GM12878 (cell line): ENCODE measurements at regions not wholly inside any gene's neighbourhood (a gene's known extent, or its start where the extent isn't known, plus 50 kb on each side); places are given as distances from the start of the nearest gene placed in this dataset.

Source experiments
- ATAC-seq: fragments of 200-7000 bp; cut with Tn5 transposase; 3 replicates; pipeline ENCODE4 v1.9.1; 2020; ENCODE audit warnings: mild to moderate bottlenecking, moderate library complexity
- BruUV-seq: library from RNA; stranded (reverse); fragments of 400-500 nt; replicated peaks from 2 replicates; lab custom pipeline; 2021; lab: Mats Ljungman, UMichigan
- CTCF ChIA-PET: fragments of 300-600 bp; sonication (Branson Sonifier 250); formaldehyde crosslinking; extraction: SDS; loops from one replicate; lab custom pipeline; 2021; ENCODE audit warnings: inconsistent platforms; lab: Yijun Ruan, JAX
- POLR2A ChIA-PET: fragments of 350-600 bp; formaldehyde crosslinking; extraction: SDS; loops from one replicate; lab custom pipeline; 2021; ENCODE audit warnings: inconsistent platforms; lab: Charles Lee
- RAD21 ChIA-PET: fragments of 300-600 bp; sonication (Branson Sonifier 250); formaldehyde crosslinking; loops from one replicate; lab custom pipeline; 2023; ENCODE audit warnings: antibody characterized with exemption; ENCODE audit not compliant: unreplicated experiment; lab: Charles Lee
- SMC1A ChIA-PET: fragments of 300-600 bp; sonication (Branson Sonifier 250); formaldehyde crosslinking; loops from one replicate; lab custom pipeline; 2023; ENCODE audit not compliant: unreplicated experiment, uncharacterized antibody; lab: Charles Lee
- DNase-seq: peaks from one replicate; pipeline ENCODE4 v3.0.0-alpha.2; 2011; ENCODE audit warnings: low read depth, low spot score
- FAIRE-seq: peaks from 3 replicates; lab custom pipeline; 2011; peaks lifted over from hg19 to GRCh38; lab: Jason Lieb, UNC
- H2AFZ ChIP-seq: 2 replicates; pipeline ENCODE4 v1.6.0; 2011; ENCODE audit warnings: low read depth, low read length, control low read depth; ENCODE audit not compliant: control insufficient read depth
- H3K27ac ChIP-seq: 2 replicates; pipeline ENCODE4 v1.5.1; 2011; ENCODE audit warnings: control low read depth; ENCODE audit not compliant: control insufficient read depth, insufficient read depth
- H3K27me3 ChIP-seq, 2 experiments: replicated peaks in 1 of 2; 2 replicates each; pipeline versions ENCODE4 v1.6.0 to v1.6.1; 2011; ENCODE audit warnings: low read length in 1 of 2; ENCODE audit not compliant: control insufficient read depth in 2 of 2, insufficient read depth in 2 of 2
- H3K36me3 ChIP-seq, 2 experiments: 2 replicates each; pipeline ENCODE4 v1.5.1; 2011; ENCODE audit warnings: low read length in 1 of 2; ENCODE audit not compliant: control insufficient read depth in 2 of 2, insufficient read depth in 2 of 2
- H3K4me1 ChIP-seq: 2 replicates; pipeline ENCODE4 v1.6.1; 2011; ENCODE audit warnings: mild to moderate bottlenecking, low read length, moderate library complexity, mixed read lengths; ENCODE audit not compliant: control insufficient read depth, insufficient read depth
- H3K4me2 ChIP-seq: 2 replicates; pipeline ENCODE4 v1.6.0; 2011; ENCODE audit warnings: control low read depth; ENCODE audit not compliant: control insufficient read depth, insufficient read depth
- H3K4me3 ChIP-seq: fragments of 200-600 bp; sonication (generic); 2 replicates; pipeline ENCODE4 v1.5.1; 2016
- H3K79me2 ChIP-seq: 2 replicates; pipeline ENCODE4 v1.6.0; 2011; ENCODE audit warnings: low read length; ENCODE audit not compliant: control insufficient read depth, insufficient read depth
- H3K9ac ChIP-seq: 2 replicates; pipeline ENCODE4 v1.8.0; 2011; ENCODE audit warnings: low read length, control low read depth, mixed read lengths; ENCODE audit not compliant: control insufficient read depth, insufficient read depth
- H3K9me3 ChIP-seq: replicated peaks from 3 replicates; pipeline ENCODE4 v1.5.1; 2011; ENCODE audit warnings: mild to moderate bottlenecking, low read length; ENCODE audit not compliant: control insufficient read depth, insufficient read depth
- H4K20me1 ChIP-seq: 2 replicates; pipeline ENCODE4 v1.6.0; 2011; ENCODE audit not compliant: control insufficient read depth, insufficient read depth
- BMI1 ChIP-seq: fragments of 450-650 bp; IDR thresholded peaks from 2 replicates; pipeline ENCODE4 v1.6.1; 2016; ENCODE audit warnings: mild to moderate bottlenecking, moderate library complexity, borderline replicate concordance
- CHD2 ChIP-seq: IDR thresholded peaks from 2 replicates; pipeline ENCODE4 v1.6.1; 2011; ENCODE audit warnings: low read depth, low read length, improper control_type of control experiment, borderline replicate concordance
- IRF4 ChIP-seq: IDR thresholded peaks from 2 replicates; pipeline ENCODE4 v1.6.1; 2011; ENCODE audit warnings: low read depth, low read length
- NFIC ChIP-seq: IDR thresholded peaks from 2 replicates; pipeline ENCODE4 v1.6.1; 2012; ENCODE audit warnings: low read depth, mild to moderate bottlenecking, inconsistent platforms, low read length, moderate library complexity
- NR2F1 ChIP-seq: fragments of 450-650 bp; conservative IDR thresholded peaks from 2 replicates; pipeline ENCODE4 v1.6.1; 2017; ENCODE audit warnings: mild to moderate bottlenecking
- PKNOX1 ChIP-seq: fragments of 450-650 bp; IDR thresholded peaks from 2 replicates; pipeline ENCODE4 v1.6.1; 2016; ENCODE audit warnings: mild to moderate bottlenecking
- SREBF1 ChIP-seq: IDR thresholded peaks from 2 replicates; pipeline ENCODE4 v1.6.1; 2012; ENCODE audit warnings: mild to moderate bottlenecking, low read length
- STAT1 ChIP-seq: fragments of 450-650 bp; conservative IDR thresholded peaks from 2 replicates; pipeline ENCODE4 v1.6.1; 2014; ENCODE audit warnings: antibody characterized with exemption, mild to moderate bottlenecking
- TAF1 ChIP-seq: IDR thresholded peaks from 2 replicates; pipeline ENCODE4 v1.6.1; 2011; ENCODE audit warnings: mild to moderate bottlenecking, low read depth, low read length, borderline replicate concordance
- ZNF384 ChIP-seq: IDR thresholded peaks from 2 replicates; pipeline ENCODE4 v1.6.1; 2012; ENCODE audit warnings: low read depth, mild to moderate bottlenecking, low read length, improper control_type of control experiment, borderline replicate concordance
- WGBS: methylation state at CpG from one replicate; pipeline ENCODE4 v1.1.6; 2016; ENCODE audit warnings: low lambda C conversion rate; ENCODE audit not compliant: insufficient replicate concordance, insufficient coverage; ENCODE audit errors: missing lambda C conversion rate; 5-methylcytosine and 5-hydroxymethylcytosine counted together
- in situ Hi-C: fragments of 300-500 bp; cut with MboI; formaldehyde crosslinking; loops from 9 replicates; pipeline ENCODE4 v1.14.3; 2018; ENCODE audit warnings: mixed read lengths
- intact Hi-C: fragments of 100-400 bp; cut with micrococcal nuclease; formaldehyde crosslinking; loops from one replicate; pipeline ENCODE4 v1.14.2; 2022; ENCODE audit not compliant: unreplicated experiment
- TF ChIP-seq, protein P1 (sequence below): IDR thresholded peaks from 2 replicates; pipeline ENCODE4 v1.6.1; 2011; ENCODE audit warnings: borderline replicate concordance, low read depth, mild to moderate bottlenecking, moderate library complexity, mixed read lengths, low read length; ENCODE audit not compliant: insufficient read depth; ENCODE audit errors: extremely low read length
- TF ChIP-seq, protein P2 (sequence below): fragments of 450-650 bp; formaldehyde crosslinking; IDR thresholded peaks from 2 replicates; pipeline ENCODE4 v1.5.0; 2022; ENCODE audit warnings: mild to moderate bottlenecking, missing genetic modification characterization
- TF ChIP-seq, protein P3 (sequence below): IDR thresholded peaks from 2 replicates; pipeline ENCODE4 v1.6.1; 2012; ENCODE audit warnings: low read depth, low read length, improper control_type of control experiment

GRCh38 chrX:114152801-114153200 lies 431.1 kb upstream of the HTR2C start:
- H3K4me3 ChIP-seq, result no peak overlapping the region
- H3K4me2 ChIP-seq, result no peak overlapping the region
- H2AFZ ChIP-seq, result no peak overlapping the region
- FAIRE-seq, result no peak
- ChIA-PET RAD21 (no interaction called here), CTCF (no interaction called here), POLR2A (no interaction called here), SMC1A (no interaction called here)
- no TSS peak for BruUV-seq
- intact Hi-C loops (no loop called here), in situ Hi-C loops (no loop called here)
- H3K9ac ChIP-seq, result no peak overlapping the region
- H3K79me2 ChIP-seq, result no peaks in the 10 kb centered on the region
- no peak for TF ChIP-seq ZNF384
- no peak for TF ChIP-seq NFIC
- TF ChIP-seq, protein P1, sequence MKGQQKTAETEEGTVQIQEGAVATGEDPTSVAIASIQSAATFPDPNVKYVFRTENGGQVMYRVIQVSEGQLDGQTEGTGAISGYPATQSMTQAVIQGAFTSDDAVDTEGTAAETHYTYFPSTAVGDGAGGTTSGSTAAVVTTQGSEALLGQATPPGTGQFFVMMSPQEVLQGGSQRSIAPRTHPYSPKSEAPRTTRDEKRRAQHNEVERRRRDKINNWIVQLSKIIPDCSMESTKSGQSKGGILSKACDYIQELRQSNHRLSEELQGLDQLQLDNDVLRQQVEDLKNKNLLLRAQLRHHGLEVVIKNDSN, result no peak
- TF ChIP-seq STAT1, result no peak
- TF ChIP-seq, protein P2, sequence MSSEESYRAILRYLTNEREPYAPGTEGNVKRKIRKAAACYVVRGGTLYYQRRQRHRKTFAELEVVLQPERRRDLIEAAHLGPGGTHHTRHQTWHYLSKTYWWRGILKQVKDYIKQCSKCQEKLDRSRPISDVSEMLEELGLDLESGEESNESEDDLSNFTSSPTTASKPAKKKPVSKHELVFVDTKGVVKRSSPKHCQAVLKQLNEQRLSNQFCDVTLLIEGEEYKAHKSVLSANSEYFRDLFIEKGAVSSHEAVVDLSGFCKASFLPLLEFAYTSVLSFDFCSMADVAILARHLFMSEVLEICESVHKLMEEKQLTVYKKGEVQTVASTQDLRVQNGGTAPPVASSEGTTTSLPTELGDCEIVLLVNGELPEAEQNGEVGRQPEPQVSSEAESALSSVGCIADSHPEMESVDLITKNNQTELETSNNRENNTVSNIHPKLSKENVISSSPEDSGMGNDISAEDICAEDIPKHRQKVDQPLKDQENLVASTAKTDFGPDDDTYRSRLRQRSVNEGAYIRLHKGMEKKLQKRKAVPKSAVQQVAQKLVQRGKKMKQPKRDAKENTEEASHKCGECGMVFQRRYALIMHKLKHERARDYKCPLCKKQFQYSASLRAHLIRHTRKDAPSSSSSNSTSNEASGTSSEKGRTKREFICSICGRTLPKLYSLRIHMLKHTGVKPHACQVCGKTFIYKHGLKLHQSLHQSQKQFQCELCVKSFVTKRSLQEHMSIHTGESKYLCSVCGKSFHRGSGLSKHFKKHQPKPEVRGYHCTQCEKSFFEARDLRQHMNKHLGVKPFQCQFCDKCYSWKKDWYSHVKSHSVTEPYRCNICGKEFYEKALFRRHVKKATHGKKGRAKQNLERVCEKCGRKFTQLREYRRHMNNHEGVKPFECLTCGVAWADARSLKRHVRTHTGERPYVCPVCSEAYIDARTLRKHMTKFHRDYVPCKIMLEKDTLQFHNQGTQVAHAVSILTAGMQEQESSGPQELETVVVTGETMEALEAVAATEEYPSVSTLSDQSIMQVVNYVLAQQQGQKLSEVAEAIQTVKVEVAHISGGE (CRISPR knock-in tag), result no peak
- TF ChIP-seq IRF4, result no peak
- TF ChIP-seq TAF1, result no peak
- TF ChIP-seq, protein P3, sequence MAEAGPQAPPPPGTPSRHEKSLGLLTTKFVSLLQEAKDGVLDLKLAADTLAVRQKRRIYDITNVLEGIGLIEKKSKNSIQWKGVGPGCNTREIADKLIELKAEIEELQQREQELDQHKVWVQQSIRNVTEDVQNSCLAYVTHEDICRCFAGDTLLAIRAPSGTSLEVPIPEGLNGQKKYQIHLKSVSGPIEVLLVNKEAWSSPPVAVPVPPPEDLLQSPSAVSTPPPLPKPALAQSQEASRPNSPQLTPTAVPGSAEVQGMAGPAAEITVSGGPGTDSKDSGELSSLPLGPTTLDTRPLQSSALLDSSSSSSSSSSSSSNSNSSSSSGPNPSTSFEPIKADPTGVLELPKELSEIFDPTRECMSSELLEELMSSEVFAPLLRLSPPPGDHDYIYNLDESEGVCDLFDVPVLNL, result no peak
- TF ChIP-seq SREBF1, result no peak
- TF ChIP-seq PKNOX1, result no peak
- no peak for TF ChIP-seq BMI1
- TF ChIP-seq NR2F1, result no peak
- TF ChIP-seq CHD2, result no peak
- H3K36me3 ChIP-seq, result no peaks in the 10 kb centered on the region
- H3K27me3 ChIP-seq, result no peaks in the 10 kb centered on the region
- DNase-seq, result no peak
- WGBS, result 0% methylated on average over 1 of the region's 1 CpG
- H3K4me1 ChIP-seq, result no peaks in the 10 kb centered on the region
- H4K20me1 ChIP-seq, result no peaks in the 10 kb centered on the region
- no peak overlapping the region for H3K27ac ChIP-seq
- no peaks in the 10 kb centered on the region for H3K9me3 ChIP-seq
- ATAC-seq, result no peak
